ENCODE measurements at regions not wholly inside any gene's neighbourhood (a gene's known extent, or its start where the extent isn't known, plus 50 kb on each side); places are given as distances from the start of the nearest gene placed in this dataset.
A peak's percentile ranks its signal among the peaks of the same experiment; 100 is the strongest.

DNA sequence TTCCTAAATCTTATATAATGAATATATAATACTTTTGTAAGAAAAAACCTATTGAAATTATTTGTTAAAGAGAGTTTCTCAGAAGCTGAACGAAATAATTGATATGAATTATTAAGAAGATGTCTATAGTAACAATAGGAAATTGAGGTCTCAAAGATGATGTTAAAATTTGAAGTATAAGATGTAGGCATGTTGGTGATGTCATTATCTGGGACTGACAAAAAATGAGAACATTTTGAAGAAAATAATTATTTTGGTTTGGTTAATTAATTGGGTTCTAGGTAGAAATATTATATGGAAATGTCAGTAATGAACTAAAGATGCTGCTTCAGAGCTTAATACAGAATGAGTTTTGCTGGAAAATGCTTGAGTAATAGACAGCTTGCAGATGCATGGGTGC lies 501.4 kb upstream of the ST8SIA4 start:
- in situ Hi-C loops (cut with MboI; ENCODE audit: low sequenced_read_pairs, unreplicated experiment): no loop called here
- DNase-seq (ENCODE audit: low spot score): no peak
- TF ChIP-seq, protein P1, sequence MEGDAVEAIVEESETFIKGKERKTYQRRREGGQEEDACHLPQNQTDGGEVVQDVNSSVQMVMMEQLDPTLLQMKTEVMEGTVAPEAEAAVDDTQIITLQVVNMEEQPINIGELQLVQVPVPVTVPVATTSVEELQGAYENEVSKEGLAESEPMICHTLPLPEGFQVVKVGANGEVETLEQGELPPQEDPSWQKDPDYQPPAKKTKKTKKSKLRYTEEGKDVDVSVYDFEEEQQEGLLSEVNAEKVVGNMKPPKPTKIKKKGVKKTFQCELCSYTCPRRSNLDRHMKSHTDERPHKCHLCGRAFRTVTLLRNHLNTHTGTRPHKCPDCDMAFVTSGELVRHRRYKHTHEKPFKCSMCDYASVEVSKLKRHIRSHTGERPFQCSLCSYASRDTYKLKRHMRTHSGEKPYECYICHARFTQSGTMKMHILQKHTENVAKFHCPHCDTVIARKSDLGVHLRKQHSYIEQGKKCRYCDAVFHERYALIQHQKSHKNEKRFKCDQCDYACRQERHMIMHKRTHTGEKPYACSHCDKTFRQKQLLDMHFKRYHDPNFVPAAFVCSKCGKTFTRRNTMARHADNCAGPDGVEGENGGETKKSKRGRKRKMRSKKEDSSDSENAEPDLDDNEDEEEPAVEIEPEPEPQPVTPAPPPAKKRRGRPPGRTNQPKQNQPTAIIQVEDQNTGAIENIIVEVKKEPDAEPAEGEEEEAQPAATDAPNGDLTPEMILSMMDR (IDR thresholded peaks at IDR 0.05; ENCODE audit: borderline replicate concordance, control extremely low read depth, extremely low read depth, insufficient read depth, missing control alignments): no peak

DNA sequence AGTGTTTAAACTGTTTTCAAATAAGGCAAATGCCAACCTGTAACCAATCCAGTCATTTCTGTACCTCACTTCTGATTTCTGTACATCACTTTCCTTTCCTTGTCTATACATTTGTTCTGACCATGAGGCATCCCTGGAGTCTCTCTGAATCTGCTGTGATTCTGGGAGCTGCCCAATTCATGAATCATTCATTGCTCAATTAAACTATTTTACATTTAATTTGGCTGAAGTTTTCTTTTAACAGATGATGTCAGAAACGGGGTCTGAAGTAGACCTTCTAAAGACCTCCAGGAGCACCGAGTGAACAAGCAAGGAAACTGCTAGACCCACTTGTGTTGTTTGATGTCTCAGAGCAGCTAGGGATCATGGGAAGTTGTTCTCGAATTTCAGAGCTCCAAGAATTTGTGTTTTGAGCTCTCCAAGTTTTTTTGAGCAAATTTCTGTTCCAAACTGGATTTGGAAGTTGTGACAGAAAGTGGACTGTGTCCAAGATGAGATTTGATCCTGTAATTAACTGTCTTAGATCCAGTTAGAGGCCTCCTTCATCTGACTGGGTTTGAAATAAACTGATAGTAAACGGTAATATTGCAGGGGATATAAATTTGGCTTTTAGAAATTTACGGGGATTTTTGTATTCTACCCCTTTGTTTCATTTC lies 490.8 kb upstream of the ST8SIA4 start:
- in situ Hi-C loops (cut with MboI; ENCODE audit: low sequenced_read_pairs, unreplicated experiment): no loop called here
- TF ChIP-seq, protein P1 (IDR thresholded peaks at IDR 0.05; ENCODE audit: borderline replicate concordance, control extremely low read depth, extremely low read depth, insufficient read depth, missing control alignments): no peak
- DNase-seq (ENCODE audit: low spot score): no peak

DNA sequence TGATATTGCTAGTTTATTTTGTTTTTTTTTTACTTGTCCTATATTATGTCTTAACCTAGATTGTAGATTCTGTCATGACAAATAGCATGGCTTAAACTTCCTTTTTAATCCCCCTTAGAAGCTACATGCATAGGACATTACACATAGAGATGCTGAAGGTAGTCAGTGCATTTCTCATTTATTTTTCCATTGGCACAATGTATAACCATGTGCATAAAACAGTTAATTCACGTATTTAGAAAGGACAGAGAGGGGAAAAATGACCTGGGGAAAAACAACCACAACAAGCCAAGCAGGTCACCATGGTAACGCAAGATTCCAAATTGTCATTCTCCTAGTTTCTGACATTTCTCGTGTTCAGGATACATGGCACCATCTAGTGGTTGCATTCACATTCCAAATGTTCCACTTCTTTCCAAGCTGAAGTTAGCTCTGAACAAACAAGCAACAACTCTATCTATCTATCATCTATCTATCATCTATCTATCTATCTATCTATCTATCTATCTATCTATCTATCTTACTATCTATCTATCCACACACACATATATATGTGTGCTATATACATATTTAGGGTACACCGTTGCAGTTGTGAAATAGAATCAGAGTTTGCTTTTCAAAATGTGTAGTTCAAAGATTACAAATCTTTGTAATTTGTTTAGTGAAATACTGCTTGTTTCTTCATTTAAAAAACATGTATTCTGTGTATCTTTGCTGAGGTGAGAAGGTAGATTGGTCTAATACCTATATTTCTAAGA lies 487.2 kb upstream of the ST8SIA4 start:
- in situ Hi-C loops (cut with MboI; ENCODE audit: low sequenced_read_pairs, unreplicated experiment): no loop called here
- DNase-seq (ENCODE audit: low spot score): no peak
- TF ChIP-seq, protein P1 (IDR thresholded peaks at IDR 0.05; ENCODE audit: borderline replicate concordance, control extremely low read depth, extremely low read depth, insufficient read depth, missing control alignments): peak; percentile 57

DNA sequence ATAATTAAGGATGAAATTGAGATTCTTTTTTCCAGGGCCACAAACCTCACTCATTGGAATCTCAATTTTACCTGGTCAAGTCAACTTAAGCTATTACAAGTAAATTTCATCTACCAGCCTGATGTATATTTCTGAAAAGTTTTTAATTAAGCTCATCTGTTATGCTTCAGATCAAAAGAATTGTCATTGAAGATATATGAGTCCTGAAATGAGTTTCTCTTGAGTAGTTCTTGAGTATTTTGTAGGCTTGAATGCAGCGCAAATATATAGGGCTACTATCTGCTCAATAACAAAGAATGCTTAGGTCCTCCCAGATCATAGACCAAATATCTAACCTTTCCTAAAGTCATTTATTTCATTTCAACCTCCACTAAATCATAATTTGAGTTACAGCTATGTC lies 482.2 kb upstream of the ST8SIA4 start:
- DNase-seq (ENCODE audit: low spot score): no peak
- in situ Hi-C loops (cut with MboI; ENCODE audit: low sequenced_read_pairs, unreplicated experiment): no loop called here
- TF ChIP-seq, protein P1 (IDR thresholded peaks at IDR 0.05; ENCODE audit: borderline replicate concordance, control extremely low read depth, extremely low read depth, insufficient read depth, missing control alignments): no peak

DNA sequence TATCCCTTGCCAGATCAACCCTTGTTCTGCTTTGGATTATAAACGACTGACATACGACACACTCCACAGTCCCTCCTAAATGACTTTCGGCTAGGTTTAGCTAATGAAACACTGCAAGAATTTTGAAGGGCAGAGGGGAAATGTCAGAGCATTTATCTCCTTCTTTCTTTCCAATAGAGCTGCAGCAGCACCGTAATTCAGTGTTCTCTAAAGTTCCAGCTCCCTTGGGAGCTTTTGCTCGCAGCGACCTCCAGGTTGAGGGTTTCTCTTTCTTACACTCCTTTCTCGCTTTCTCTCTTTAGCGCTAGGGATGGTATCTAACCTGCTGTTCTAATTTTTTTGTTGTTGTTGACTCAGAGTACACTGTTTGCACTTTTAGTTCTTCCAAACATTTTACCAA lies 467.1 kb upstream of the ST8SIA4 start:
- in situ Hi-C loops (cut with MboI; ENCODE audit: low sequenced_read_pairs, unreplicated experiment): no loop called here
- DNase-seq (ENCODE audit: low spot score): no peak
- TF ChIP-seq, protein P1 (IDR thresholded peaks at IDR 0.05; ENCODE audit: borderline replicate concordance, control extremely low read depth, extremely low read depth, insufficient read depth, missing control alignments): no peak

DNA sequence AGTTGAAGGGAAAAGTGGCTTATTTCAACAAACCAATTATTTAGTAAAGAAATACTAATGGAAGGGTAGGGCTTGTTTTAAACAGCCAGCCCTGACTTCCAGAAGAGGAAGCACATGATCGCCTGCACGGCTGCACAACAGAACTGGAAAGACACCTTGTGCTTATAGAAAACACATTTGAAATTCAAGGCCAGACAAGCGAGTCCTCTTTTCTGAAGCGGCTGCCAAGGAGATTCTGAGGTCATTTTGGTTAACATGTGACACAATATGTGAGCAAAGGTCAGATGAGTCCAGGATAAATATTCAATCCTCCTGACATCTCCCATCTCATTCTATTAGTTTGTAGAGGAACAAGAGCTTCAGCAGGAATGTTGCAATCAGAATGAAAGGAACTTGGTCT lies 461.4 kb upstream of the ST8SIA4 start:
- in situ Hi-C loops (cut with MboI; ENCODE audit: low sequenced_read_pairs, unreplicated experiment): no loop called here
- no peak for DNase-seq (ENCODE audit: low spot score)
- TF ChIP-seq, protein P1 (IDR thresholded peaks at IDR 0.05; ENCODE audit: borderline replicate concordance, control extremely low read depth, extremely low read depth, insufficient read depth, missing control alignments): no peak
